DND-41 (cell line): ENCODE measurements at regions not wholly inside any gene's neighbourhood (a gene's known extent, or its start where the extent isn't known, plus 50 kb on each side); places are given as distances from the start of the nearest gene placed in this dataset.
"Not testable (repeated sequence)": the region's sequence is repeated elsewhere in the genome, so short reads cannot be mapped to it uniquely, and the experiment has no call there.

Experiments used
- ATAC-seq: fragments of 200-7000 bp; cut with Tn5 transposase; 3 replicates; pipeline ENCODE4 v1.9.1; 2021; ENCODE audit warnings: low read depth; ENCODE audit not compliant: insufficient read depth
- DNase-seq: peaks from one replicate; pipeline ENCODE4 v3.0.0-alpha.2; 2020
- H2AFZ ChIP-seq: 2 replicates; pipeline ENCODE4 v1.6.0; 2012; ENCODE audit warnings: low read depth, low read length
- H3K27ac ChIP-seq: 2 replicates; pipeline ENCODE4 v1.5.1; 2012; ENCODE audit warnings: low read length, inconsistent platforms
- H3K27me3 ChIP-seq: fragments of 200-600 bp; sonication (generic); 2 replicates; pipeline ENCODE4 v1.6.0; 2012; ENCODE audit warnings: low read length, mild to moderate bottlenecking, inconsistent platforms; ENCODE audit not compliant: insufficient read depth, poor library complexity
- H3K36me3 ChIP-seq: 2 replicates; pipeline ENCODE4 v1.5.1; 2012; ENCODE audit warnings: low read length, inconsistent platforms; ENCODE audit not compliant: insufficient read depth
- H3K4me1 ChIP-seq: 2 replicates; pipeline ENCODE4 v1.5.1; 2012; ENCODE audit warnings: mild to moderate bottlenecking, low read length; ENCODE audit not compliant: insufficient read depth
- H3K4me2 ChIP-seq: 2 replicates; pipeline ENCODE4 v1.6.0; 2012; ENCODE audit warnings: mild to moderate bottlenecking, moderate library complexity, low read length, inconsistent platforms; ENCODE audit not compliant: insufficient read depth
- H3K4me3 ChIP-seq, 2 experiments: fragments of 200-600 bp in 1 of 2; shearing (Covaris generic) in 1 of 2; 2 replicates each; pipeline ENCODE4 v1.5.1; 2012 to 2016; ENCODE audit warnings: inconsistent platforms in 2 of 2, low read length in 2 of 2, mild to moderate bottlenecking in 2 of 2, low read depth in 1 of 2, moderate library complexity in 1 of 2
- H3K79me2 ChIP-seq: 2 replicates; pipeline ENCODE4 v1.6.0; 2012; ENCODE audit warnings: low read length, inconsistent platforms; ENCODE audit not compliant: insufficient read depth
- H3K9ac ChIP-seq: 2 replicates; pipeline ENCODE4 v1.6.0; 2012; ENCODE audit warnings: low read depth, mild to moderate bottlenecking, inconsistent platforms, low read length, moderate library complexity
- H3K9me3 ChIP-seq: 2 replicates; pipeline ENCODE4 v1.5.1; 2012; ENCODE audit warnings: low read length, moderate library complexity, mild to moderate bottlenecking, inconsistent platforms; ENCODE audit not compliant: insufficient read depth, severe bottlenecking
- H4K20me1 ChIP-seq: 2 replicates; pipeline ENCODE4 v1.6.0; 2012; ENCODE audit warnings: low read length; ENCODE audit not compliant: insufficient read depth
- CTCF ChIP-seq: IDR thresholded peaks from 2 replicates; pipeline ENCODE4 v1.5.1; 2012; ENCODE audit warnings: borderline replicate concordance, low read length, moderate library complexity, mild to moderate bottlenecking; ENCODE audit not compliant: poor library complexity, severe bottlenecking; ENCODE audit errors: extremely low read depth
- EZH2 ChIP-seq: IDR thresholded peaks from 3 replicates; pipeline ENCODE4 v1.6.1; 2012; ENCODE audit warnings: borderline replicate concordance, low read depth, mild to moderate bottlenecking, moderate library complexity, low read length, inconsistent platforms; ENCODE audit not compliant: severe bottlenecking

GRCh38 chr1:83118472-83118871 lies 880.5 kb downstream of the TTLL7 start:
- Histone ChIP-seq H3K4me2 (no peak overlapping the region), H3K9me3 (no peaks in the 10 kb centered on the region), H3K9ac (no peak overlapping the region), H3K4me3 (no peak overlapping the region), H3K27ac (no peak overlapping the region), H3K36me3 (no peaks in the 10 kb centered on the region), H3K4me1 (no peaks in the 10 kb centered on the region), H4K20me1 (no peaks in the 10 kb centered on the region), H3K27me3 (no peaks in the 10 kb centered on the region), H3K79me2 (no peaks in the 10 kb centered on the region), H2AFZ (no peak overlapping the region)
- no peak for TF ChIP-seq CTCF
- TF ChIP-seq EZH2, result no peak
- no peak for ATAC-seq
- no peak for DNase-seq

- not testable (repeated sequence) for H3K27ac ChIP-seq, H3K9me3 ChIP-seq, H2AFZ ChIP-seq, DNase-seq, H4K20me1 ChIP-seq, H3K4me1 ChIP-seq, H3K27me3 ChIP-seq, H3K4me2 ChIP-seq, H3K9ac ChIP-seq, H3K79me2 ChIP-seq, ATAC-seq, H3K4me3 ChIP-seq, H3K36me3 ChIP-seq
Observed at GRCh38 chr1:83117030-83117429, 881.9 kb downstream of the TTLL7 start.

- Histone ChIP-seq H3K4me2 (no peak overlapping the region), H3K9ac (no peak overlapping the region), H3K79me2 (no peaks in the 10 kb centered on the region), H3K27me3 (no peaks in the 10 kb centered on the region), H3K27ac (no peak overlapping the region), H4K20me1 (no peaks in the 10 kb centered on the region), H3K9me3 (no peaks in the 10 kb centered on the region), H3K36me3 (no peaks in the 10 kb centered on the region), H3K4me1 (no peaks in the 10 kb centered on the region), H3K4me3 (no peak overlapping the region), H2AFZ (no peak overlapping the region)
- ATAC-seq, result no peak
- no peak for DNase-seq
- TF ChIP-seq CTCF (no peak), EZH2 (no peak)
Observed at GRCh38 chr1:83115785-83116184, 883.1 kb downstream of the TTLL7 start.

- Histone ChIP-seq H3K27me3 (no peaks in the 10 kb centered on the region), H4K20me1 (no peaks in the 10 kb centered on the region), H3K4me2 (no peak overlapping the region), H3K4me1 (no peaks in the 10 kb centered on the region), H3K36me3 (no peaks in the 10 kb centered on the region), H3K4me3 (no peak overlapping the region), H3K9me3 (no peaks in the 10 kb centered on the region), H2AFZ (no peak overlapping the region), H3K27ac (no peak overlapping the region), H3K9ac (no peak overlapping the region), H3K79me2 (no peaks in the 10 kb centered on the region)
- DNase-seq, result no peak
- no peak for TF ChIP-seq CTCF
- TF ChIP-seq EZH2, result no peak
- no peak for ATAC-seq
Observed at GRCh38 chr1:83114136-83114834, 884.6 kb downstream of the TTLL7 start.
